HepG2 (cell line): ENCODE measurements at regions not wholly inside any gene's neighbourhood (a gene's known extent, or its start where the extent isn't known, plus 50 kb on each side); places are given as distances from the start of the nearest gene placed in this dataset.

Source experiments
- FOSL1 ChIP-seq: sonication (generic); formaldehyde crosslinking; IDR thresholded peaks from 2 replicates; pipeline ENCODE4 v1.9.0; 2021; ENCODE audit warnings: missing genetic modification reagents, borderline replicate concordance
- NFIC ChIP-seq: IDR thresholded peaks from 2 replicates; pipeline ENCODE4 v1.6.1; 2012; ENCODE audit warnings: mild to moderate bottlenecking, low read length, inconsistent platforms
- TF ChIP-seq, protein P1 (sequence below): sonication (generic); formaldehyde crosslinking; IDR thresholded peaks from 2 replicates; pipeline ENCODE4 v1.5.1; 2020; ENCODE audit warnings: mild to moderate bottlenecking, missing genetic modification reagents, moderate library complexity

DNA sequence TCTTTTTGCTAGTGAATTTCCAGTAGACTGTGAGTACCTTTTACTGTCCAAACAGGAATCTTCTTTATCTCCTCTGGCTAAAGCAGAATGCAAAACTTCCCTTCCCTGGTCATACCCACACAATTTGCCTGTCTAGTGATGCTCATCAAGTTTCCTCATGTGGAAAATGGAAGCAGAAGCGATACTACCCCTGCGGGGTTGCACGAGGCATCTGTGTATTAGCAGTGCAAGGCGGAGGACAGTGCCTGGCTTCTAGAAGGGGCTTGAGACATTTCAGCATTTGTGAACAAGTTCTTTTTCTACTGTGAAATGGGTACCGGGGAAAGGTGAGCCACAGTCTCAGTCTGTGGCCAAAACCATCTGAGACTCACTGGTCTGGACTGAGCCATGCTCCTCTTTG lies 340.9 kb downstream of the AACS start:
- TF ChIP-seq FOSL1 (CRISPR knock-in tag) (no peak), NFIC (no peak)
- TF ChIP-seq, protein P1, sequence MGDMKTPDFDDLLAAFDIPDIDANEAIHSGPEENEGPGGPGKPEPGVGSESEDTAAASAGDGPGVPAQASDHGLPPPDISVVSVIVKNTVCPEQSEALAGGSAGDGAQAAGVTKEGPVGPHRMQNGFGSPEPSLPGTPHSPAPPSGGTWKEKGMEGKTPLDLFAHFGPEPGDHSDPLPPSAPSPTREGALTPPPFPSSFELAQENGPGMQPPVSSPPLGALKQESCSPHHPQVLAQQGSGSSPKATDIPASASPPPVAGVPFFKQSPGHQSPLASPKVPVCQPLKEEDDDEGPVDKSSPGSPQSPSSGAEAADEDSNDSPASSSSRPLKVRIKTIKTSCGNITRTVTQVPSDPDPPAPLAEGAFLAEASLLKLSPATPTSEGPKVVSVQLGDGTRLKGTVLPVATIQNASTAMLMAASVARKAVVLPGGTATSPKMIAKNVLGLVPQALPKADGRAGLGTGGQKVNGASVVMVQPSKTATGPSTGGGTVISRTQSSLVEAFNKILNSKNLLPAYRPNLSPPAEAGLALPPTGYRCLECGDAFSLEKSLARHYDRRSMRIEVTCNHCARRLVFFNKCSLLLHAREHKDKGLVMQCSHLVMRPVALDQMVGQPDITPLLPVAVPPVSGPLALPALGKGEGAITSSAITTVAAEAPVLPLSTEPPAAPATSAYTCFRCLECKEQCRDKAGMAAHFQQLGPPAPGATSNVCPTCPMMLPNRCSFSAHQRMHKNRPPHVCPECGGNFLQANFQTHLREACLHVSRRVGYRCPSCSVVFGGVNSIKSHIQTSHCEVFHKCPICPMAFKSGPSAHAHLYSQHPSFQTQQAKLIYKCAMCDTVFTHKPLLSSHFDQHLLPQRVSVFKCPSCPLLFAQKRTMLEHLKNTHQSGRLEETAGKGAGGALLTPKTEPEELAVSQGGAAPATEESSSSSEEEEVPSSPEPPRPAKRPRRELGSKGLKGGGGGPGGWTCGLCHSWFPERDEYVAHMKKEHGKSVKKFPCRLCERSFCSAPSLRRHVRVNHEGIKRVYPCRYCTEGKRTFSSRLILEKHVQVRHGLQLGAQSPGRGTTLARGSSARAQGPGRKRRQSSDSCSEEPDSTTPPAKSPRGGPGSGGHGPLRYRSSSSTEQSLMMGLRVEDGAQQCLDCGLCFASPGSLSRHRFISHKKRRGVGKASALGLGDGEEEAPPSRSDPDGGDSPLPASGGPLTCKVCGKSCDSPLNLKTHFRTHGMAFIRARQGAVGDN, result no peak
